Progenitor cell of endocrine pancreas (in vitro differentiated cells): ENCODE measurements at regions not wholly inside any gene's neighbourhood (a gene's known extent, or its start where the extent isn't known, plus 50 kb on each side); places are given as distances from the start of the nearest gene placed in this dataset.

Experiments used
- DNase-seq: peaks from one replicate; pipeline ENCODE4 v3.0.0; 2021; ENCODE audit warnings: low spot score; ENCODE audit not compliant: unreplicated experiment
- H3K27ac Mint-ChIP-seq: 2 replicates; pipeline ENCODE4 v1.8.0; 2021; ENCODE audit warnings: mild to moderate bottlenecking, moderate library complexity, mixed read lengths
- H3K27me3 Mint-ChIP-seq: 2 replicates; pipeline ENCODE4 v1.8.0; 2021; ENCODE audit warnings: mixed read lengths
- H3K36me3 Mint-ChIP-seq: 2 replicates; pipeline ENCODE4 v1.8.0; 2022; ENCODE audit warnings: mixed read lengths; ENCODE audit not compliant: insufficient read depth
- H3K4me1 Mint-ChIP-seq: 2 replicates; pipeline ENCODE4 v1.8.0; 2021; ENCODE audit warnings: low read depth, mixed read lengths
- H3K4me3 Mint-ChIP-seq: 2 replicates; pipeline ENCODE4 v1.8.0; 2021; ENCODE audit warnings: low read depth, mild to moderate bottlenecking, moderate library complexity, mixed read lengths
- H3K9me3 Mint-ChIP-seq: 2 replicates; pipeline ENCODE4 v1.8.0; 2021; ENCODE audit warnings: low read depth, mixed read lengths
- CTCF ChIP-seq: fragments of 200-600 bp; sonication (generic); IDR thresholded peaks from one replicate; pipeline ENCODE4 v1.5.0; 2021; ENCODE audit warnings: antibody characterized with exemption, mild to moderate bottlenecking; ENCODE audit not compliant: unreplicated experiment

- Mint-ChIP-seq H3K27me3 (no peaks in the 10 kb centered on the region), H3K4me3 (no peak overlapping the region), H3K4me1 (peaks cover 27% of the 10 kb centered on the region), H3K27ac (no peak overlapping the region), H3K36me3 (no peaks in the 10 kb centered on the region), H3K9me3 (peaks cover 8% of the 10 kb centered on the region)
- DNase-seq, result no peak
- TF ChIP-seq CTCF, result no peak
Observed at GRCh38 chr5:9859808-9860207, 229.7 kb upstream of the TAS2R1 start.

GRCh38 chr5:9858043-9858442 lies 227.9 kb upstream of the TAS2R1 start:
- no peak for TF ChIP-seq CTCF

GRCh38 chr5:9853309-9853708 lies 223.2 kb upstream of the TAS2R1 start:
- TF ChIP-seq CTCF, result no peak
- H3K4me1 Mint-ChIP-seq, result no peaks in the 10 kb centered on the region
- no peak overlapping the region for H3K4me3 Mint-ChIP-seq
- peaks cover 4% of the 10 kb centered on the region for H3K9me3 Mint-ChIP-seq
- no peak overlapping the region for H3K27ac Mint-ChIP-seq
- DNase-seq, result no peak
- H3K27me3 Mint-ChIP-seq, result no peaks in the 10 kb centered on the region
- H3K36me3 Mint-ChIP-seq, result no peaks in the 10 kb centered on the region

More at GRCh38 chr5:9858043-9858442, 227.9 kb upstream of the TAS2R1 start:
- H3K9me3 Mint-ChIP-seq, result peaks cover 4% of the 10 kb centered on the region
- H3K27ac Mint-ChIP-seq, result no peak overlapping the region
- DNase-seq, result no peak
- no peak overlapping the region for H3K4me3 Mint-ChIP-seq
- H3K27me3 Mint-ChIP-seq, result no peaks in the 10 kb centered on the region
- no peaks in the 10 kb centered on the region for H3K36me3 Mint-ChIP-seq
- peaks cover 27% of the 10 kb centered on the region for H3K4me1 Mint-ChIP-seq

- no peak for TF ChIP-seq CTCF
- Mint-ChIP-seq H3K36me3 (no peaks in the 10 kb centered on the region), H3K4me1 (no peaks in the 10 kb centered on the region), H3K9me3 (peaks cover 4% of the 10 kb centered on the region), H3K4me3 (no peak overlapping the region), H3K27ac (no peak overlapping the region), H3K27me3 (no peaks in the 10 kb centered on the region)
- no peak for DNase-seq
Observed at GRCh38 chr5:9852671-9853070, 222.5 kb upstream of the TAS2R1 start.

GRCh38 chr5:9851458-9851857 lies 221.3 kb upstream of the TAS2R1 start:
- DNase-seq, result no peak
- H3K27me3 Mint-ChIP-seq, result no peaks in the 10 kb centered on the region
- H3K27ac Mint-ChIP-seq, result no peak overlapping the region
- H3K4me1 Mint-ChIP-seq, result no peaks in the 10 kb centered on the region
- TF ChIP-seq CTCF, result peak; percentile 18
- no peak overlapping the region for H3K4me3 Mint-ChIP-seq
- no peaks in the 10 kb centered on the region for H3K36me3 Mint-ChIP-seq
- H3K9me3 Mint-ChIP-seq, result peaks cover 2% of the 10 kb centered on the region

GRCh38 chr5:9850456-9850855 lies 220.3 kb upstream of the TAS2R1 start:
- Mint-ChIP-seq H3K36me3 (no peaks in the 10 kb centered on the region), H3K4me3 (no peak overlapping the region)
- TF ChIP-seq CTCF, result no peak

More at GRCh38 chr5:9850456-9850855, 220.3 kb upstream of the TAS2R1 start:
- no peaks in the 10 kb centered on the region for H3K4me1 Mint-ChIP-seq
- H3K27me3 Mint-ChIP-seq, result no peaks in the 10 kb centered on the region
- no peak overlapping the region for H3K27ac Mint-ChIP-seq
- DNase-seq, result no peak
- H3K9me3 Mint-ChIP-seq, result no peaks in the 10 kb centered on the region
